Islet precursor cell (in vitro differentiated cells): ENCODE measurements at regions not wholly inside any gene's neighbourhood (a gene's known extent, or its start where the extent isn't known, plus 50 kb on each side); places are given as distances from the start of the nearest gene placed in this dataset.
"Not testable (repeated sequence)": the region's sequence is repeated elsewhere in the genome, so short reads cannot be mapped to it uniquely, and the experiment has no call there.

Source experiments
- DNase-seq: peaks from one replicate; pipeline ENCODE4 v3.0.0-alpha.2; 2018

GRCh38 chr3:81173514-81173913 lies 587.9 kb downstream of the GBE1 start:
- peak; percentile 52 for DNase-seq

GRCh38 chr3:81170298-81170697 lies 591.1 kb downstream of the GBE1 start:
- no peak for DNase-seq

- no peak for DNase-seq
Measured at GRCh38 chr3:81164806-81165205, 596.6 kb downstream of the GBE1 start.

- DNase-seq = no peak
Measured at GRCh38 chr3:81161851-81162250, 599.6 kb downstream of the GBE1 start.

- DNase-seq = no peak
Measured at GRCh38 chr3:81161100-81161499, 600.3 kb downstream of the GBE1 start.

- DNase-seq = peak; percentile 49
Measured at GRCh38 chr3:81154611-81155143, 606.8 kb downstream of the GBE1 start.

GRCh38 chr3:81152156-81152555 lies 609.3 kb downstream of the GBE1 start:
- DNase-seq = no peak

- DNase-seq = no peak
Measured at GRCh38 chr3:81132995-81133394, 628.5 kb downstream of the GBE1 start.

- no peak for DNase-seq
Measured at GRCh38 chr3:81105789-81106488, 655.5 kb downstream of the GBE1 start.

GRCh38 chr3:81105206-81105605 lies 656.2 kb downstream of the GBE1 start:
- no peak for DNase-seq

GRCh38 chr3:81097889-81098288 lies 663.6 kb downstream of the GBE1 start:
- DNase-seq = no peak

- DNase-seq = no peak
Measured at GRCh38 chr3:81095956-81096355, 665.5 kb downstream of the GBE1 start.

GRCh38 chr3:81094986-81095385 lies 666.5 kb downstream of the GBE1 start:
- no peak for DNase-seq

GRCh38 chr3:81087607-81088006 lies 673.8 kb downstream of the GBE1 start:
- DNase-seq = no peak

GRCh38 chr3:81086348-81086747 lies 675.1 kb downstream of the GBE1 start:
- DNase-seq = no peak

- no peak for DNase-seq
Measured at GRCh38 chr3:81080608-81081007, 680.8 kb downstream of the GBE1 start.

GRCh38 chr3:81072591-81072990 lies 688.9 kb downstream of the GBE1 start:
- DNase-seq = no peak

GRCh38 chr3:81068546-81068945 lies 692.9 kb downstream of the GBE1 start:
- no peak for DNase-seq

GRCh38 chr3:81063896-81064295 lies 697.5 kb downstream of the GBE1 start:
- DNase-seq = no peak

- DNase-seq = not testable (repeated sequence)
Measured at GRCh38 chr3:81051133-81051532, 710.3 kb downstream of the GBE1 start.

GRCh38 chr3:81048058-81048665 lies 713.3 kb downstream of the GBE1 start:
- DNase-seq = no peak

GRCh38 chr3:81045976-81046375 lies 715.5 kb downstream of the GBE1 start:
- no peak for DNase-seq

GRCh38 chr3:81045246-81045645 lies 716.2 kb downstream of the GBE1 start:
- no peak for DNase-seq

GRCh38 chr3:81043660-81044199 lies 717.7 kb downstream of the GBE1 start:
- DNase-seq = no peak
